COR-L47 (cell line): ENCODE measurements at regions not wholly inside any gene's neighbourhood (a gene's known extent, or its start where the extent isn't known, plus 50 kb on each side); places are given as distances from the start of the nearest gene placed in this dataset.

Experiments used
- DNase-seq: peaks from one replicate; lab custom pipeline; 2025; lab: John Stamatoyannopoulos, UW

DNA sequence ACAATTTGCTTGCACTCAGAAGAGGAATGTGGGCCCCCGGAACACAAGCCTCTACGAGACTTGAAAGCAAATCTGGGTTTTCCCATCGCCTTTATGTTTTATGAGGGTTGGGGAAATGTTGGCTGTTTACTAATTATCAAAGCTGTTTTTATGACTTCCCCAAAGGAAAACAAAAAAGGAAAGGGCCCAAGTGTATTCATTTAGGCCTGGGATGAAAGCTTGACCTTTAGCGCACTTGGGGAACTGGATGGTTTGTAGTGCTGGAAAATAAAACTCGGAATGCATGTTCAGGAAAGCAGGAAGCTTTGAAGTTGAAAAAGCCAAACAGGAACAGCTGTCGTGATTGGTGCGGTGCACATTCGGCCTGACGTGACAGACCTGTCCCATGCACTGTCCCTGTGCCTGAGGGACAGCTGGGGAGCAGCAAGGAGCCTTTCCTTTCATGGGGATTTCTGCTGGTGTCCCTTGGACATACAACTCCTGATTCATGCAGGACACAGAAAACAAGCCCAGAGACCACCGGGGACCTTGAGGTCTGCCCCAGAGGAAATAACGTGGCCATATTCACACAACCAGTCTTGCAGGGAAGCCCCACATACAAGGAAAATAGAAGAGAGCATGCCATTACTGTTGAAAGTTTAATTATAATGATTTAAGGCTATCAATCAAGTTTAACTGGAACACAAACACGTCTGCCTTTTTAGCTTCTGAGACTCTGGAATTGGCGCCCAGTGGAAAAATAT is 169.7 kb upstream of the APCDD1 start:
- DNase-seq: no peak

DNA sequence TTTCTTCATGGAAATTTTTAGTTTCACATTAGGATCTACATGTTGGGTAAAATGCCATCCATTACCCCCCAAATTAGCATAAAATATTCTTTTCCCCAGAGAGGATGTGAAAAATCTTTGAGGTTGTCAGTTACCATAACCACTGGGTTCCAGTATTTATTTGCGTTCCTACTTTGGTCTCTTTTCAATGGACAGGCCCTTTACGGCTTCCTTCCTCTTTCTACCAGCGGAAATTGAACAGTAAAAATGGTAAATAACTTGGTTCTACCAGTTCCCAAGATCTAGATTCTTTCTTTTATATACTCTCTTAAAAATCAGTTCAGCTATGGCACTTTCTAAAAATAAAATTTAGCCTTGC is 169.2 kb upstream of the APCDD1 start:
- no peak for DNase-seq

DNA sequence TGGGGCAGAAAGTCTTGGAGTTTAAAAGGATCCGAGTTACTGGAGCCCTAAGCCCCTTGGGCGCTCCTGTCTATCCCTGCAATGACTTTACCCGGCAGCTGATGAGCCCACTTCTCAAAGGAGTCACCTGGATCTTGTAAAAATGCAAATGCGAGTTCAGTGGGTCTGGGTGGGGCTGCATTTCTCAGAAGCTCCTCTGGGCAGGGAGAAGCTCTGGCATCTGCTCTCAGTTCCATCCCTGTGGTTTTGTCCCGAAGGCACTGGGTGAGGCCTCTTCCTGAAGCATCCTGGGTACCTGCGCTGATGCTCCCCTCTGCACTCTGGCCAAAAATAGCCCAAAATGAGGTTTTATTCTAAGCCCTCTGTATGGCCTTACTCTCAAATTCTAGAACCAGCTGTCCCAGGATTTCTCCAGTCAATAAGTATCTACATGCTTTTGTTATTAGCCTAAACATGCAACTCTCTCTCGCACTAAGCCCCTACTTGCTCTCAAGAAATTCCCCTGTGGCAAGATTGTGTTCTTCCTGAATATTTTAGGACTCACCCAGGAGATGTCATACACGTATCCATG is 167.8 kb upstream of the APCDD1 start:
- DNase-seq: no peak

DNA sequence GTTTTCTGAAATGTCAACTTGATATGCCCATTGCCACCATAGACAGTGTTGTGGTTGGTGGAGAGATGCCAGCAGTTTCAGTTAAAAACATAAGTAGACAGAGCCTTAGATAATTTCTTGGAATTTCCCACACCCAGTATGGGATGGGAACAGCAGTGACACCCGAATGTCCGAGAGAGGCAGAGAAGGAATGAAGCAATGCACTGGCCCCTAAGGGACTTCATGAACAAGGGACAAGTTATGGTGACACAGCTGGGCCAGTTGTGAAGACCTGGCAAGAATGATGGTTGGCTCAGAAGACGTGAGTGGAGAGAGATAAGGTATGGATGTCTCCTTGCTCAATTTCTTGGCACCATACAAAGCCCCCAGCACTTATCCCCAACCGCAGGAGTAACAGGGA is 165.2 kb upstream of the APCDD1 start:
- DNase-seq: no peak

DNA sequence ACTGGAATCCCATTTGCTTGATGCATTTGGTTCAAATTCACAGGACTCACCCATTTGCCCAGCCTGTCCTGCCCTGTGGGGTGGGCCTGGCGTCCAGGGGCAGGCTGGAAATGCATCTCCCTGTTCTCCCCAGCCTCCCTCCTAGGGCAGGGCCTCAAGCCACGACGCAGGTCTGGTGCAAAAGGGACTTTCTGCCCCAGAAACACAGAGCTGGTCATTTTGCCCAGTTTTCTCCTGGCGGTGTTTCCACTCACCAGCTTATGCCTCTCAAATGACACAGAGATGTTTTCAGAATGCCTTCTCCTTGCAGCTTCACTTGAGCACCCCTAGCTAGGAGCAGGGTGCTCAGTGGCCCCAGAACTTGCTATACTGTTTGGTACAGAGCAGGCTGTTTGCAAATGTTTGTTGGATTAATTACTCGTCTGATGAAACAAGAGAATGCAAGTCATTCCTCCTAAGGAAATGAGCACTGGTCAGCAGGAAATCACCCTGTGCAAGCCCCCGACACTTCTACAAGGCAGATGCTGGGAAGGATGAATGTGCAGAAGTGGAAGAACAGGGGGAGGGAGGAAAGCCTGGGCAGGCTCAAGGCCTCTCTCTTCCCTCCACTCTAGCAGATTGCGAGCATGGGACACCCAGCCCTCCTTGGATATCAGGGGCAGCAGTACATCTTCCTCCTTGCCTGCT is 164.3 kb upstream of the APCDD1 start:
- no peak for DNase-seq

DNA sequence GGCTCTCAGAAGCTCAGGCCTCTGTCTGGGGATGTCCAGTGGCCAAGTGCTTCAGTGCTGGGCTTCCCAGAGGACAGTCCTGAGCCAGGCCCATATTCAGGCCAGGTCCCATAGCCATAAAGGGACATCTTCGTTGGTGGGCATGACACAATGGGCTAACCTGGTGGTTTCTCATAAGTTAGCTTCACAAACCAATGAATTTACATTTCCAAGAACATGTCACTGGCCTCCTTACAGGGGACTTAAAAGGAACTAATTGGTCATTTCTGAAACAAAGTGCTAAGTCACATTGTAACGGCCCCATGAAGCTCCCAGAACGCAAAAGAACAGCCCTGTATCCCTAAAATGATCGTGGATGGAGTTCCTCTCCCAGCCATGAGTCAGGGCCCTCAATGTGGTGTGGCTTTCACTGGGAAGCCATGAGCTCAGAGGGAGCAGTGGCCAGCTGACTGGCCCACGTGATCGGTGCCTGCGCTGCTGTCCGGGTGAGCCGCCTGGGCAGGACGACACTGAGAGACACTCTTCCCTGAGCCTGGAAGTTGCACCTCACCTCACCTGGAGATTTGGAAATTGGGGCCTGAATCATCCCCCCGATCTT is 163.7 kb upstream of the APCDD1 start:
- no peak for DNase-seq

DNA sequence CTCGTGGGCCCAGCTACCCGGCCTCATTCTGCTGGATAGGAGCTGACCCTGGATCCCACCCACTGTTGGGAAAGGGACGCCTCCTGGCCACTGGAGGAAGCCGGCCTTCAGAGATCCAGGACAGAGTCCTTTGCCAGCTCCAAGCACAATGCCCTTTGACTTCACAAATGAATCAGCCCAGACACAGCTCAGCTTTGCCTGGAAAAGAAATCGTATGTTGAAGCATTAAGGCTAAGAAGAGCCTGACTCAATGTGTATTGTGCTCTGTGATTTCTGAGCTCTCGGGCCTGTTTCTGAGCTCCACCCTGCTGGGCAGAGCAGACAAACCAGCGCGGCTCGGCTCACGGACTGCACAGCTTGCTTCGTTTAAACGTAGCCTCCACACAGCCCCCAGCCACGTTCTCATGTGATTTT is 162.9 kb upstream of the APCDD1 start:
- no peak for DNase-seq

DNA sequence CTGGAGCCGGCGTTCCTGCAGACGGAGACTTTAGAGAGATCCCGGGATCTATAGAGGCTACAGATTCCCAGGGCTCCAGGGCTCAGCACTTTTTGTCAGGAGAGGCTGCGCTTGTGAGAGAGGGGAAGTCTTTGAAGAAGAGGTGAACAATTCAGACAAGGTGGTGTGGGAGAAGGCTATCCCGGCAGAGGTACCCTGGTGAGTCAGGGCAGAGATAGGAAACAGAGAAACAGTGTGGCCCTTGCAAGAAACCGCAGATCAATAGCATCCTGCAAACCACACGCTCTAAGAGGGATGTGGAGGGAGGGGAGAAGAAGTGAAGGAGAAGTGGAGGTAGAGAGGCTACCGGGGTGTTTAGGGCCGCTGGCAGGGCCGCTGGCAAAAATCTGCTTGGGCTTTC is 160.5 kb upstream of the APCDD1 start:
- DNase-seq: no peak

DNA sequence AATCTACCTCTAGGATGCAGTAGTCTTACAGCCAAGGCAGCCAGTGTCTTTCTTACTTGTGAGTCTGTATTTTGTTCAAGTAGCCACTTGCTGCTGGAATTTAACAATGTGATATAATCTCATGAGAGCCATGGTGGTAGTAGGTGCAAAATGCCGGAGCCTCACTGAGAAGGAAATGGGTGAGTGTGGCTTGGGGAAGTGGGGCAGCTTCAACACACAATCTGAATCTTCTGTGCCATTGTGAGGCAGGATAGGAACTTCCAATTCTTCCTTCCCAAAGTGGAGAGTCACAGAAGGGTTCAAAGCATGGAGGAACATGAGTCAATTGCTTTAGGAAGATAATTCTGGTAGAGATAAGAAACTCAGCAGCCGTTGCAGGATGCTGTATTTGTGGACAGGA is 158.7 kb upstream of the APCDD1 start:
- DNase-seq: no peak

DNA sequence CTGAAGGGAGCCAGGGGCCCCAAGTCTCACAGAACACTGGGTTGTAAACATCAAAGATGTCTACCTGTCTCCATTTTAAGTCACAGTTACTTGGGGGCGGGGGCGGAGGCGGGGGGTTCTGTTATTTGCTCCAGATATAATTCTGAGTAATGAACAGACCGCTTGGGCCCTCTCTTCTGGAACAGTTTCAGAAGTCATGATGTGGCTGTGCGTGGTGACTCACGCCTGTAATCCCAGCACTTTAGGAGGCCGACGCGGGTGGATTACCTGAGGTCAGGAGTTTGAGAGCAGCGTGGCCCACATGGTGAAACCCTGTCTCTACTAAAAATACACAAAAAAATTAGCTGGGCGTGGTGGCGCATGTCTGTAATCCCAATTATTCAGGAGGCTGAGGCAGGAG is 157.9 kb upstream of the APCDD1 start:
- no peak for DNase-seq

DNA sequence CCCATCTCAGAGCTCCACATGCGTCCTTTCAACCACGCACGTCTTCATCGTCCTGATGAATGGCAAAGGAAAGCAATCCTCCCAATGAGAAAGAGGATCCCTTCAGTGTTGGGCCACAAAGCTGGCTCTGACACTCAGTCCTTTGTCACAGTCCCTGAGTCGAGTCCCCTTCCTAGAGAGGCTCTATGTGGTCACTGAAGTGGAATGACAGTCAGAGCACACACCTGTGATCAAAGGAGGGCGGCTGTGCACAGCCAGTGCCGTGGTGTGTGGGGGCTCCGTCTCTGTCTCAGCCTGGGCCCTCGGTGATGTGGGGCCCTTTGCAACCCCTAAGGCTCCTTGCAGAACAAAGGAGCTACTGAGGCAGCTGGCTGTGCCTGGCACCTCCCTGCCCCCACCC is 157.3 kb upstream of the APCDD1 start:
- DNase-seq: no peak

DNA sequence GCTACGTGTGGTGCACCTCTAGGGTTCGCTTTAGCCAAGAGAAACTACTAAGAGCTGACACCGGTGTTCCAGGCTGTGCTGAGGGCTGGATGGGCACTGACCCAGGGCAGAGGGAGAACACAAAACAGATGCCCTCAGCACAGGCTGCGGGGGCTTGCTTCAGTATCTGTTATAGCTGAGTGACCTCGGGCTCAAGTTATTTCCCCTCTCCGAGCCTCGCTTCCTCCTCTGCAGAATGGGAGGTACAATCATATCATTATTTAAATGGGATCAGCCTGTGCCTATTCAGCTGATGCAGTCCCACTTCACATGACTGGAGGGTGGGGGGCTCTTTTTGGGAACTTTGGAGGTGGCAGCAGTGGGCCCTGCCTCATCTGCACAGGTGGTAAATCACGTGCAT is 156.1 kb upstream of the APCDD1 start:
- DNase-seq: no peak

DNA sequence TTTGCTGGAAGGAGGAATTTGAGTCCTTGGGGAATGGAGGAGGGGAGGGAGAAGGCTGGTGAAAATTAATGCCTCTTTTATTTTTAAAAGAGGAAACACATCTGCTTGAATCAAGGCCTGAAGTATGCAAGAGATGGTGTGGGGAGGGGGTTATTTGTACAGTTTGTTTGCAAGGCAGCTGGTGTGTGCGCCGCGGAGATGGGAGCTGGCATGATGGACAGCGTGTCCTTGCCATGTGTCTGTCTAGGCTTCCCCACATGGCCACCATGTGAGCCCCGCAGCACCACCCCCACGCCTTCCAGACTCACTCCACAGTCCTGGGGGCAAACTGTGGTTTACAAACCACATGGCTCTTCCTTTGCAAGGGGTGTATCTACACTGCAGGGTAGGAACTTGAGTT is 154.8 kb upstream of the APCDD1 start:
- DNase-seq: no peak

DNA sequence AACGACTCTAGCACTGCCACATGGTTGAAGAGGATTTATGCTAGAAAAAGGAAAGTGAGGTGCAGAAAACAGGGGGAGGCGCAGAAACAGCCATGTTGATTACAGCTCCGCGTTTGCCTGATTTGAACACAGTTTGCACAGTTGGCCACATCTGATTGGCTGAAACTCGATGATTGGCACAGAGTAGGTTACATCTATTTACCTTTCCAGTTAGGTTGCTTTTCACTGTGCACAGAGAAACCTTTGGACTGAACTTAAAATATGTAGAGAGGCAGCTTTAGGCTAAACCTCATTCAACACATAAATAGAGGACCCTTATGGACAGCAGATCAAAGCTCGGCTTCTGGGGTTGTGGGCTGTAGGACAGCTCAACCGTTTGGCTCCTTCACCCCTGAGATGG is 153.7 kb upstream of the APCDD1 start:
- no peak for DNase-seq

DNA sequence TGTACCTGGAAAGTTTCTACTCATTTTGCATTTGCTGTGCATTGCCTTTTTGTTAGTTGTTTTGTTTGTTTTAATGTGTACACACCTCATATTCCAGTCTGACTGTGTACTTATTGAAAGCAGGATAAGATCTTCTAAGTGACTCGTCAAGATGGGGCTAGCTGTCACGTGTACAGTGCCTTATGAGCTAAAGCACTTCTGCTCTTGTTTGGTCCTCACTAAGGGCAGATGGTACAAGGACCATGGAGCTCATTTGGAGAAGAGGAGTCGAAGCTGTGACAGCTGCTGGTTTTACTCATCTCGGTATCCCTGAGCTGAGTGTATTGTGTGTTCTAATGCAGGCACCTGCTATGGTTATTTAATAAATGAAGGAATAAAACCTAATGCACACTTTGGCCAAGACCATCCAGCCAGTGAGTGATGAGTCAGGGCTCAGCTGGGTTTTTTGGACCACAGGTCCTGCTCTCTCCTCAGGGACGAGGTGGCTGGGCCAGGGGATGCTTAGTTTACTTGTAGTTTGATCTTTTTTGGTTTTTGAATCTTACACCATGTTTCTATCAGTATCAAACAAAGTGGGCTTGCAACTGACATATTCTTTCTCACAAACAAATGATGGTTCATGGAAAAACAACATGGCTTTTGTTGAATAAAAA is 152.5 kb upstream of the APCDD1 start:
- no peak for DNase-seq

DNA sequence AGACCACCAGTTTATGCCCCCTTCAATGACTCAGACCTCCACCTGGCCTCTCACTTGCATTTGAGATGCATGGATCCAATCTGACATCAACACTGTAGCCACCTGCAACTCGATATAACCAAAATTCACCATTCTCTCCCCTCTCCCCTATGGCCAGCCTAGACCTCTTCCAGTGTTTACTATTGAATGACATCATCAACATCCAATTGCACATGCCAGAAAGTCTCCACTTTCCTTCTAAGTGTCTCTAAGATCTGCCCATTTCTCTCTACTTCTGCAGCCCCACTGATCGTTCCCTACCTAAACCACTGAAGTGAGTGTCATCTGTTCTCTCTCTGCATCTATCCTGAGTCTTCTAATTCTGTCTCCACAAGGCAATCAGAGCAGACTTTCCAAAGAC is 151.3 kb upstream of the APCDD1 start:
- no peak for DNase-seq

DNA sequence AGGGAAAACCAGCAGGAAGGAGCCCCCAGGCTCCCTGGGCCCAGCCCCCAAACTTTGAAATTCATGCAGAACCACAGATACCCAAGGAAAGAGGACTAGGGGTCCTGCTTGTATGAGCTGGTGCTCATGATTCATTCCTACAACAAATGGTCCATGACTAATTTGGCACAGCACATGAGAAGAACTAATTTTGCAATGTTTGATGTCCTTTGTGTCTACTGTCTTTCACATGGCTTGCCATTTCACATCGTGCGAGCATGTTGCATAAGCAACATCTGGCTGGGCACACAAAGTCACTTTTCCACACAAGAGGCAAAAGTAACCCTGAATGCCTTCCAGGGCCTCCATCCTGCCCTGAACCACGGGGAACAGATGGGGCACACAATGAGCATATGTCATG is 149.6 kb upstream of the APCDD1 start:
- DNase-seq: no peak

DNA sequence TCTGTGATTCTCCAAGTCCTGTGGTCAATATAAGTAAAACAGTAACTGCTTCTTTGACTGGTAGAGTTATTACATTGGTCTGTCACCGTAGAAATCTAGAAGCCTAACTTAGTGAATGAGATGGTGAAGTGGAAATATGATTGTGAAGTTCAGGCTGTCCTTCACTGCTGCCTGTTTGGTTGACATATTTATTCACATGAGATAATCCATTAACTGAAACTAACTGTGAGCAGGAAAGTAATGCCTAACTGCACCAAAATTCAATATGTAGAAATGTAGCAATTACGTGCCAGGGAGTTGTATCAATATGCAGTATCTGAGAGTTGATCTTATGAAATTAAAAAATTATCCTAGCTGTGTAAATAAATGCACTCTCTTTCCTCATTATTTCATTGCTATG is 147.7 kb upstream of the APCDD1 start:
- no peak for DNase-seq

DNA sequence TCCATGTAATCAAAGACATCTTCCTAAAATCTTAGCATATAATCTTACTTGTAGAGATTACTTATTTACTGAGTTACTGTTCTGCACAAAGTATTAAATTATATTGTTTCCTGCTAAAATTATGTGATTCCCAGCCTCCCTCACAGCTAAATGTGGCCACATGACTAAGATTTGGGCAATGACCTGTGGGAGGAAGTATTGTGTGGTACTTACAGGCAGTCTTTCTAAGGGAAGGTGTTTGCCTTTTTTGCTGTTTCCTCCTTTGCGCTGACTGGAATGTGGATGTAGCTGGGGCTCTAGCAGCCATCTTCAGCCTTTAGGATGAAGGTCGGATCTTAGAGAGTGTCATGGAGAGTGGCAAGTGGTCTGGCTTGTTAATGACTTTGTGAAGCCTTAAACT is 146.3 kb upstream of the APCDD1 start:
- DNase-seq: no peak

DNA sequence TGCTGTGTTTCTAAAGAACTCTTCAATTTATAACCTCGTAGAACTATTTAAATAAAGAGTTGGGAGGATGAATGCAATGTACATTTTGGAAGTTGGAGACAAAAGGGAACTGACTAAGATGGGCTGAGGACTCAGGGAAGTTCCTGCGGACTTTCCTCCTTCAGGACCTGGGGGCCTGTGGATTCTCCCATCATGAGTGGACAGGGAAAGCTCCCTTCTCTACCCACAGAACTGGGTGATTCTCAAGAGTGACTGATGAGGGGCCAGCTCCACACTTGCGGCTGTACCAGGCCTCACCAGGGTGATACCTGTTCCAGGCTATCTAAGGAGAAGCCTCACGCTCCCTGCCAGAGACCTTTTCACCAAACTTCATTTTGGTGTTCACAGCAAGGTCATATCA is 143.8 kb upstream of the APCDD1 start:
- no peak for DNase-seq

DNA sequence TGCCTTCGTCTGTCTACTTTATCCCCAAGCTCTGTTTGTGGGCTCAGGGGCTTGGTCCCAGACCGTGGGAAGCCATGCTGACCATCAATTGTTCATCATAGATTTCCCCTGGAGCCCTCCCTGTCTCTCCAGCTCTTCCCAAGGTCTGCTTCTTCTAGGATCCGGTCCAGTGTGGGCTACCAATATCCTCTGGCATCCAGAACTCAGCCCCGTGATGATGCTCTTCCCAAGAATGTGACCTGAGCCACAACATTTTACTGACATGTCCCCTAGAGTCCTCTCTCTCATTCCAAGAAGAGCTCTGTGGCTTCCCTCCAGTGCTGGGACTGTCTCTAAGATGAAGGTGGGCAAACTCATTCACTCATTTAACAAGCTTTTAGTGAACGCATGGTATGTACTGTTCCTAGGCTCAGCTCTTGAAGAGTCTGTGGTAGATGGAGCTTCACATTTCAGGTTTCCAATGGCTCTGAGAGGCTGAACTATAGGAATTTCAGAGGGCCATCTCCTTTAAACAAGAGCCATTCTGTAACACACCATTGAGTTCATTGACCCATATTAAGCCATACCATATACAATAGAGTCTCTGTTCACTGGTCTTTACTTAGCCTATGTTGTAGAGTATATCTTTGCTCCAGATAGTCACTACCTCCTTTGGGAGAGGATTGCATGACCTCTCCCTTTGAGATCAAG is 142.0 kb upstream of the APCDD1 start:
- DNase-seq: no peak

DNA sequence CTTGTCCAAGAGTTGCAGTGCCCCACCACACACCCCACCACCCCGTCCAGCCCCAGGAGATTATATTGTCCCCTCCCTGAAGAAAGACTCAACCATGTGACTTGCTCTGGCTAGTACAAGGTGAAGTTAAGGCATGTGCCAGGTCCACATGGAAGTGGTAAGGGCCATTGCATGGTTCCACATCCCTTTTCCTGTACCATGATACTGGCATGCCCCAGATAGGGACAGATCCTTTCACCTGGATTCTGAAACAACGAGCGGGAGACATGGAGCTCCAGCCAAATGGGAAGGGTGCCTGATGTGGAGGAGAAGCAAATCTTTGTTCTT is 141.5 kb upstream of the APCDD1 start:
- no peak for DNase-seq
